Astrocyte (in vitro differentiated cells and primary cell): ENCODE measurements at regions not wholly inside any gene's neighbourhood (a gene's known extent, or its start where the extent isn't known, plus 50 kb on each side); places are given as distances from the start of the nearest gene placed in this dataset.

Source experiments
- DNase-seq: peaks from one replicate; pipeline ENCODE4 v3.0.0-alpha.2; 2010; ENCODE audit warnings: low read depth
- FAIRE-seq: peaks from 2 replicates; lab custom pipeline; 2011; peaks lifted over from hg19 to GRCh38; lab: Jason Lieb, UNC
- H2AFZ ChIP-seq: 2 replicates; pipeline ENCODE4 v1.6.0; 2012; ENCODE audit warnings: low read depth, low read length, inconsistent platforms
- H3K27ac ChIP-seq: 2 replicates; pipeline ENCODE4 v1.5.1; 2011; ENCODE audit warnings: low read depth, low read length, inconsistent platforms
- H3K27me3 ChIP-seq: 2 replicates; pipeline ENCODE4 v1.6.0; 2011; ENCODE audit warnings: low read length, inconsistent platforms; ENCODE audit not compliant: insufficient read depth
- H3K36me3 ChIP-seq: 2 replicates; pipeline ENCODE4 v1.5.1; 2011; ENCODE audit warnings: low read length, inconsistent platforms; ENCODE audit not compliant: insufficient read depth
- H3K4me1 ChIP-seq: 2 replicates; pipeline ENCODE4 v1.5.1; 2011; ENCODE audit warnings: low read length, inconsistent platforms; ENCODE audit not compliant: insufficient read depth
- H3K4me2 ChIP-seq: 2 replicates; pipeline ENCODE4 v1.6.0; 2012; ENCODE audit warnings: low read length, inconsistent platforms
- H3K4me3 ChIP-seq: 2 replicates; pipeline ENCODE4 v1.5.1; 2011; ENCODE audit warnings: low read depth, mild to moderate bottlenecking, low read length, inconsistent platforms; ENCODE audit not compliant: insufficient read depth
- H3K79me2 ChIP-seq: 2 replicates; pipeline ENCODE4 v1.6.0; 2012; ENCODE audit warnings: mild to moderate bottlenecking, low read length, inconsistent platforms; ENCODE audit not compliant: insufficient read depth
- H3K9ac ChIP-seq: 2 replicates; pipeline ENCODE4 v1.6.0; 2012; ENCODE audit warnings: mild to moderate bottlenecking, low read length, inconsistent platforms
- H3K9me3 ChIP-seq: 2 replicates; pipeline ENCODE4 v1.5.1; 2012; ENCODE audit warnings: low read depth, mild to moderate bottlenecking, low read length, inconsistent platforms; ENCODE audit not compliant: insufficient read depth
- H4K20me1 ChIP-seq: 2 replicates; pipeline ENCODE4 v1.6.0; 2012; ENCODE audit warnings: low read length, inconsistent platforms; ENCODE audit not compliant: insufficient read depth
- H3K27ac Mint-ChIP-seq: one replicate; pipeline ENCODE4 v1.8.0; 2021; ENCODE audit warnings: mild to moderate bottlenecking, mixed read lengths; ENCODE audit not compliant: unreplicated experiment
- H3K27me3 Mint-ChIP-seq: one replicate; pipeline ENCODE4 v1.8.0; 2021; ENCODE audit warnings: low read depth, mixed read lengths; ENCODE audit not compliant: unreplicated experiment
- H3K36me3 Mint-ChIP-seq: one replicate; pipeline ENCODE4 v1.8.0; 2021; ENCODE audit warnings: low read depth, mixed read lengths; ENCODE audit not compliant: unreplicated experiment
- H3K4me1 Mint-ChIP-seq: one replicate; pipeline ENCODE4 v1.8.0; 2021; ENCODE audit warnings: low read depth, mixed read lengths; ENCODE audit not compliant: unreplicated experiment
- H3K4me3 Mint-ChIP-seq: one replicate; pipeline ENCODE4 v1.8.0; 2021; ENCODE audit warnings: mild to moderate bottlenecking, moderate library complexity, mixed read lengths; ENCODE audit not compliant: unreplicated experiment
- H3K9me3 Mint-ChIP-seq: one replicate; pipeline ENCODE4 v1.8.0; 2021; ENCODE audit warnings: mild to moderate bottlenecking, mixed read lengths; ENCODE audit not compliant: unreplicated experiment
- CTCF ChIP-seq: IDR thresholded peaks from 2 replicates; pipeline ENCODE4 v1.5.1; 2011; ENCODE audit warnings: low read depth, mild to moderate bottlenecking, inconsistent platforms, low read length, moderate library complexity; ENCODE audit not compliant: insufficient read depth
- EZH2 ChIP-seq: IDR thresholded peaks from 2 replicates; pipeline ENCODE4 v1.6.1; 2012; ENCODE audit warnings: mild to moderate bottlenecking, low read length, inconsistent platforms; ENCODE audit not compliant: insufficient read depth

GRCh38 chr12:75947156-75947723 is 84.3 kb downstream of the PHLDA1 start:
- Histone ChIP-seq H4K20me1 (no peaks in the 10 kb centered on the region), H3K4me1 (peaks cover 29% of the 10 kb centered on the region), H3K9ac (no peak overlapping the region), H3K79me2 (no peaks in the 10 kb centered on the region), H3K27ac (no peak overlapping the region), H3K4me3 (no peak overlapping the region), H3K4me2 (no peak overlapping the region), H3K27me3 (no peaks in the 10 kb centered on the region), H3K9me3 (no peaks in the 10 kb centered on the region), H2AFZ (no peak overlapping the region), H3K36me3 (no peaks in the 10 kb centered on the region)
- DNase-seq (no peak), FAIRE-seq (no peak)
- Mint-ChIP-seq H3K27ac (peak overlapping the region; percentile 12), H3K27me3 (no peaks in the 10 kb centered on the region), H3K4me1 (peaks cover 20% of the 10 kb centered on the region), H3K4me3 (no peak overlapping the region), H3K9me3 (peaks cover 1% of the 10 kb centered on the region), H3K36me3 (no peaks in the 10 kb centered on the region)
- TF ChIP-seq EZH2 (no peak), CTCF (no peak)

DNA sequence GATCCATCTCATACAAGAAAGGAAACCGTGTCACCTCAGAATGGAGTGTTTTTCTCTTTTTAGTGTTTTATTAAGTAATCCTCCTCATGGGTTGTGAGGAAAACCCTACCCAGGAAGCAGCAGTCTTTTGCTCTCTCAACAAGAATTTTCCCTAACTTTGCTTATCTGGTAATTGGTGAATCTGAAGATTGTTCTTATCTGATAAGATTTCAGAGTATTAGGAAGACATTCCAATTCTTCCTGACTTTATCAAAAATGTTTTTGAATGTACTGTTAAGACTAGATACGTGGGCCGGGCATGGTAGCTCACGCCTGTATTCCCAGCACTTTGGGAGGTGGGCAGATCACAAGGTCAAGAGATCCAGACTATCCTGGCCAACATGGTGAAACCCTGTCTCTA is 86.0 kb downstream of the PHLDA1 start:
- no peaks in the 10 kb centered on the region for H3K79me2 ChIP-seq
- no peaks in the 10 kb centered on the region for H3K36me3 Mint-ChIP-seq
- DNase-seq (no peak), FAIRE-seq (no peak)
- no peaks in the 10 kb centered on the region for H3K36me3 ChIP-seq
- H3K27ac ChIP-seq = peak overlapping the region; percentile 84
- H3K27ac Mint-ChIP-seq = peak overlapping the region; percentile 92
- no peaks in the 10 kb centered on the region for H4K20me1 ChIP-seq
- TF ChIP-seq EZH2 (no peak), CTCF (no peak)
- no peaks in the 10 kb centered on the region for H3K27me3 ChIP-seq
- H3K9me3 Mint-ChIP-seq = peaks cover 3% of the 10 kb centered on the region
- H3K4me1 ChIP-seq = peaks cover 21% of the 10 kb centered on the region
- no peak overlapping the region for H2AFZ ChIP-seq
- H3K27me3 Mint-ChIP-seq = no peaks in the 10 kb centered on the region
- no peak overlapping the region for H3K4me3 ChIP-seq
- peaks cover 20% of the 10 kb centered on the region for H3K4me1 Mint-ChIP-seq
- H3K4me2 ChIP-seq = peak overlapping the region; percentile 76
- no peaks in the 10 kb centered on the region for H3K9me3 ChIP-seq
- H3K4me3 Mint-ChIP-seq = no peak overlapping the region
- H3K9ac ChIP-seq = peak overlapping the region; percentile 57

DNA sequence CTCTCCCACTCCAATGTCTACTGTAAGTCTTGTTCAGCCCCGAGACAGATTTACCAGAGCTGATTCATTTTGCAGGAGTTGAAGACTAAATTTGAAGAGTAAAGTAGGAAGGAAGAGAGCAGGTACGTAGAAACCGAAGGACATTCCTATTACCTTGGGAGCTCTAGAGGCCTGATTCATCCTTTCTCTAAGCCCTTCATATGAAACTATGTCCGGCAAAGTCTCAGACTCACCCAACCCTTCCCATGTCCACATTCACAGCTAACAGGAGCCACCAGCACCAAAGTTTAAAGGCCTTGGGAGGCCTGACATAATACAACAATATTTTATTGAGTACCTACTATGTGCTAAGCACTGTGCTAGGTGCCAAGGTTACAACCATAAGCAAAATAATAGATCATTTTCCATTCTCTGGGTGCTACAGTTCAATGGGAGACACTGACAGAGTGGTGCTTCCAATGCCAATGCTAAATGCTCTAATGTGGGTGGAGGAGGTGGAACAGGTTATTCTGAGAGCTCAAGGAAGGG is 86.6 kb downstream of the PHLDA1 start:
- H3K9me3 Mint-ChIP-seq = peaks cover 6% of the 10 kb centered on the region
- Histone ChIP-seq H3K4me1 (peaks cover 21% of the 10 kb centered on the region), H3K4me3 (peak overlapping the region; percentile 26), H2AFZ (peak overlapping the region; percentile 7), H3K4me2 (peak overlapping the region; percentile 76), H3K27me3 (no peaks in the 10 kb centered on the region), H3K9me3 (no peaks in the 10 kb centered on the region), H3K9ac (peak overlapping the region; percentile 57), H4K20me1 (no peaks in the 10 kb centered on the region), H3K27ac (peak overlapping the region; percentile 84), H3K36me3 (no peaks in the 10 kb centered on the region), H3K79me2 (no peaks in the 10 kb centered on the region)
- H3K4me1 Mint-ChIP-seq = peaks cover 20% of the 10 kb centered on the region
- no peak for FAIRE-seq
- no peak overlapping the region for H3K4me3 Mint-ChIP-seq
- H3K27me3 Mint-ChIP-seq = no peaks in the 10 kb centered on the region
- DNase-seq = no peak
- H3K27ac Mint-ChIP-seq = peak overlapping the region; percentile 92
- no peaks in the 10 kb centered on the region for H3K36me3 Mint-ChIP-seq
- TF ChIP-seq EZH2 = no peak
- TF ChIP-seq CTCF = no peak
